ENCODE measurements at regions not wholly inside any gene's neighbourhood (a gene's known extent, or its start where the extent isn't known, plus 50 kb on each side); places are given as distances from the start of the nearest gene placed in this dataset.

GRCh38 chr14:86310611-86311010 lies 780.7 kb downstream of the FLRT2 start:
- H3K4me1 Mint-ChIP-seq (ENCODE audit: low read depth) = no peaks in the 10 kb centered on the region
- Histone ChIP-seq H3K4me3 (ENCODE audit: low read length) (no peak overlapping the region), H3K9me3 (ENCODE audit: control insufficient read depth in 1 of 2, insufficient read depth in 1 of 2, low read length in 2 of 2) (peaks cover 0 to 11% of the 10 kb centered on the region in 2 experiments), H3K27me3 (ENCODE audit: control insufficient read depth in 1 of 2, insufficient read depth in 2 of 2, low read length in 2 of 2) (no peaks in the 10 kb centered on the region), H3K27ac (ENCODE audit: low read depth in 1 of 2, low read length in 2 of 2) (no peak overlapping the region), H3K4me1 (ENCODE audit: insufficient read depth, low read length) (no peaks in the 10 kb centered on the region), H3K36me3 (ENCODE audit: insufficient read depth, low read length) (no peaks in the 10 kb centered on the region)
- TF ChIP-seq, protein P1, sequence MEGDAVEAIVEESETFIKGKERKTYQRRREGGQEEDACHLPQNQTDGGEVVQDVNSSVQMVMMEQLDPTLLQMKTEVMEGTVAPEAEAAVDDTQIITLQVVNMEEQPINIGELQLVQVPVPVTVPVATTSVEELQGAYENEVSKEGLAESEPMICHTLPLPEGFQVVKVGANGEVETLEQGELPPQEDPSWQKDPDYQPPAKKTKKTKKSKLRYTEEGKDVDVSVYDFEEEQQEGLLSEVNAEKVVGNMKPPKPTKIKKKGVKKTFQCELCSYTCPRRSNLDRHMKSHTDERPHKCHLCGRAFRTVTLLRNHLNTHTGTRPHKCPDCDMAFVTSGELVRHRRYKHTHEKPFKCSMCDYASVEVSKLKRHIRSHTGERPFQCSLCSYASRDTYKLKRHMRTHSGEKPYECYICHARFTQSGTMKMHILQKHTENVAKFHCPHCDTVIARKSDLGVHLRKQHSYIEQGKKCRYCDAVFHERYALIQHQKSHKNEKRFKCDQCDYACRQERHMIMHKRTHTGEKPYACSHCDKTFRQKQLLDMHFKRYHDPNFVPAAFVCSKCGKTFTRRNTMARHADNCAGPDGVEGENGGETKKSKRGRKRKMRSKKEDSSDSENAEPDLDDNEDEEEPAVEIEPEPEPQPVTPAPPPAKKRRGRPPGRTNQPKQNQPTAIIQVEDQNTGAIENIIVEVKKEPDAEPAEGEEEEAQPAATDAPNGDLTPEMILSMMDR (IDR thresholded peaks at IDR 0.05) = no peak
- intact Hi-C loops (cut with DNase I, micrococcal nuclease) = no loop called here
- ChIA-PET CTCF (no interaction called here), POLR2A (no interaction called here)
- H3K4me3 Mint-ChIP-seq = no peak overlapping the region
- H3K36me3 Mint-ChIP-seq (ENCODE audit: low read depth) = no peaks in the 10 kb centered on the region
- DNase-seq (no peak), ATAC-seq (ENCODE audit: poor library complexity) (no peak)
- no peak overlapping the region for H3K27ac Mint-ChIP-seq
- H3K9me3 Mint-ChIP-seq = no peaks in the 10 kb centered on the region
- H3K27me3 Mint-ChIP-seq = no peaks in the 10 kb centered on the region

DNA sequence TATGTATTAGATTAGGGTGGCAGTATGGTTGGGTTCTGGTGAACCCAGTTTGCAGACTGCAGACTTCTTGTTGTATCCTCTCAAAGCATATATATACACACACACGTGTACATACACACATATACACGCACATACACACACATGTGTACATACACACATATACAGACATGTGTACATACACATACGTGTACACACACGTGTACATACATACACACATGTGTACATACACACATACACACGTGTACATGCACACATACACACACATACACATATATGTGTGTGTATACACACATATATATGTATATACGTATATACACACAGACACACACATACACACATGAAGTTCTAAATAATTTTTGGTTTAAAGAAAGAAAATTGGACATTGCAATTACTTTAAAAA lies 780.2 kb downstream of the FLRT2 start:
- TF ChIP-seq, protein P1 (IDR thresholded peaks at IDR 0.05) = no peak
- H3K4me1 ChIP-seq (ENCODE audit: insufficient read depth, low read length) = no peaks in the 10 kb centered on the region
- H3K4me3 Mint-ChIP-seq = no peak overlapping the region
- ChIA-PET POLR2A (no interaction called here), CTCF (no interaction called here)
- no peak overlapping the region for H3K4me3 ChIP-seq (ENCODE audit: low read length)
- no peaks in the 10 kb centered on the region for H3K27me3 ChIP-seq (ENCODE audit: control insufficient read depth in 1 of 2, insufficient read depth in 2 of 2, low read length in 2 of 2)
- peaks cover 0 to 11% of the 10 kb centered on the region in 2 experiments for H3K9me3 ChIP-seq (ENCODE audit: control insufficient read depth in 1 of 2, insufficient read depth in 1 of 2, low read length in 2 of 2)
- no peaks in the 10 kb centered on the region for H3K36me3 Mint-ChIP-seq (ENCODE audit: low read depth)
- DNase-seq = no peak
- H3K4me1 Mint-ChIP-seq (ENCODE audit: low read depth) = no peaks in the 10 kb centered on the region
- no peaks in the 10 kb centered on the region for H3K9me3 Mint-ChIP-seq
- H3K27ac Mint-ChIP-seq = no peak overlapping the region
- H3K27me3 Mint-ChIP-seq = no peaks in the 10 kb centered on the region
- intact Hi-C loops (cut with DNase I, micrococcal nuclease) = no loop called here
- no peak overlapping the region for H3K27ac ChIP-seq (ENCODE audit: low read depth in 1 of 2, low read length in 2 of 2)
- ATAC-seq (ENCODE audit: poor library complexity) = no peak
- no peaks in the 10 kb centered on the region for H3K36me3 ChIP-seq (ENCODE audit: insufficient read depth, low read length)

- no peak overlapping the region for H3K4me3 ChIP-seq (ENCODE audit: low read length)
- intact Hi-C loops (cut with DNase I, micrococcal nuclease) = no loop called here
- no peaks in the 10 kb centered on the region for H3K36me3 Mint-ChIP-seq (ENCODE audit: low read depth)
- CTCF ChIA-PET = no interaction called here
- DNase-seq = no peak
- H3K36me3 ChIP-seq (ENCODE audit: insufficient read depth, low read length) = no peaks in the 10 kb centered on the region
- no peak for ATAC-seq (ENCODE audit: poor library complexity)
- H3K27me3 ChIP-seq (ENCODE audit: control insufficient read depth in 1 of 2, insufficient read depth in 2 of 2, low read length in 2 of 2) = no peaks in the 10 kb centered on the region
- H3K4me3 Mint-ChIP-seq = no peak overlapping the region
- H3K27ac ChIP-seq (ENCODE audit: low read depth in 1 of 2, low read length in 2 of 2) = no peak overlapping the region
- H3K9me3 Mint-ChIP-seq = no peaks in the 10 kb centered on the region
- TF ChIP-seq, protein P1 (IDR thresholded peaks at IDR 0.05) = no peak
- POLR2A ChIA-PET = no interaction called here
- no peak overlapping the region for H3K27ac Mint-ChIP-seq
- H3K4me1 ChIP-seq (ENCODE audit: insufficient read depth, low read length) = no peaks in the 10 kb centered on the region
- H3K4me1 Mint-ChIP-seq (ENCODE audit: low read depth) = no peaks in the 10 kb centered on the region
- H3K9me3 ChIP-seq (ENCODE audit: control insufficient read depth in 1 of 2, insufficient read depth in 1 of 2, low read length in 2 of 2) = peaks cover 0 to 13% of the 10 kb centered on the region in 2 experiments
- H3K27me3 Mint-ChIP-seq = no peaks in the 10 kb centered on the region
Measured at GRCh38 chr14:86305058-86305457, 775.1 kb downstream of the FLRT2 start.
